Left colon (tissue), 2 donors: ENCODE measurements at regions not wholly inside any gene's neighbourhood (a gene's known extent, or its start where the extent isn't known, plus 50 kb on each side); places are given as distances from the start of the nearest gene placed in this dataset.

Experiments used
- ATAC-seq: fragments of 200-7000 bp; cut with Tn5 transposase; one replicate; pipeline ENCODE4 v1.9.1; 2020; ENCODE audit warnings: mild to moderate bottlenecking, moderate library complexity
- DNase-seq, 2 donors: peaks; one replicate each; pipeline ENCODE4 v3.0.0-alpha.2; 2020
- intact Hi-C, 2 donors: fragments of 100-400 bp; cut with DNase I in 1 of 2; cut with micrococcal nuclease in 1 of 2; formaldehyde crosslinking; loops; one replicate each; pipeline versions ENCODE4 v1.11.2 to v1.14.0; 2022; cut with DNase I, micrococcal nuclease
- donor health status: DM: no; HTN: no; CAD: no.
- donor health status: DM: yes; HTN: yes; CAD: no.

DNA sequence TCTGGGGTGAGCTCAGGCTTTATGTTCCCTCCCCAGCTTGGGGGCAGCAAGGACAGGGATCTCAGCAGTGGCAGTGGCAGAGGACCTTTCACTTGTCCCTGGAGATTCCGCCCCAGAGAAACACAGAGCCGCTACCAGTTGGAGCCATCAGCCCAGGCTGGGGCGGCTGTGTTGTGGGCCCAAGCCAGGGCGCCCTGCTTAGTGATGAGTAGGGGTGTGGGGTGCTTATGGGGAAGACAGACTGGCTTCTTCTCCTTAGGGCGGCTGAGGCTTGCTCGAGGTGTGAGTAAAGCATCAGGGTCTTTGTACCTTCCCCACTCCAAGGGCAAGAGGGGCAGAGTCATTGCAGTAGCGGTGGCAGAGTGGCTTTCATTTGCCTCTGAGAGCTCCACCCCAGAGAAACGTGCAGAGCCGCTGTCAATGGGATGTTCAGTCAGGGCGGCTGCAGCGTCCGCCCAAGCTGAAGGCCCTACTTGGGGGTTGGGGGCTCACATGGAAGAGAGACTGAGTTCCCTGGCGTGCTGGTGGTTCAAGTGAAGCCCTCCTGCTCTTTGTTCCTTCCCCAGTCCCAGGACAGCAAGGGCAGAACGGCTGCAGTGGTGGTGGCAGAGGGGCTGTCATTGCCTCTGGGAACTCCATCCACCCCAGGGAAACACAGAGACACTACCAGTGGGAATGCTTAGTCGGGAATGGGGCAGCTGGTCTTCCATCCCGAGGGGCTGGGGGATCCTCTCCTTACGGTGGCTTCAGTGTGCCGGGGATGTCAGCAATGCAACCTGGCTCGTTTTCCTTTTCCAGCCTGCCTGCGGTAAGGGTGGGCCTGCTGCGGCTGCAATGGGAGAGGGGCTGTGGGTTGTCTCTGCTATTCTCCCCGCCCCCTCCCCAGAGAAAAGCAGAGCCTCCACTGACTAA is 2142.5 kb upstream of the TENM3 start:
- DNase-seq (no peak), ATAC-seq (no peak)
- intact Hi-C loops: no loop called here

DNA sequence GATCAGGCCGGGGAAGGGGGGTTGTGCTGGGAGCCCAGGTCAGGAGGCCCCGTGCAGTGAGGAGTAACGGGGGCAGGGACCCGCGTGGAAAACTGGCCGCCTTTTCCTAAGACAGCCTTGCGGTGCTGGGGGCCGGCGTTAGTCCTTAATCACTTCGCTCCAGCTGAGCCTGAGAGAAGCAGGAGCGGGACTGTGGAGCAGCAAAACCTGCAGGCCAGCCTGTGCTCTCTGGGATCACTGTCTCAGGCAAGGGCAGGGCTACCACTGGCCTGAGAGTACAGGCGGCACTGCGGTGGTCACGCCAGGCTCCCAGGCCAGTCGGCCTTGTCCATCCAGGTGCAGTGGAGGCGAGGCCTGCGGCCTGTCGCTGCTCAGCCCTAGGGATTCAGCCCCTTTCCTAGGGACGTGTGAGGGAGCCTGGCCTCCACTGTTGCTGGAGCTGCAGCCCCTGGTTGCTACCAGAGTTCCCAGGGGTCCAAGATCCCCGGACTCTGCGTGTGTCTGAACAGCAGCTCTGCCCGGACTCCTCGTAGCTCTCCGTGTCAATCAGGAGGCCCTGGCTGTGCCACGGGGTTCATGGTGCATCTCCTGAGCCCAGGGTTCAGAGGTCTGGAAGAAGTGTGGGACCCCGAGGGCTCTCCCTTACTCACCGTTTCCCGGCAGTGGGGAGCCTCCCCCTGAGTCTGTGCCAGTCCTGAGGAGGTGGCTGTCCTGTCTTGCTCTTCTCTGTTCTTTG is 2141.7 kb upstream of the TENM3 start:
- no peak for ATAC-seq
- intact Hi-C loops: no loop called here
- no peak for DNase-seq

GRCh38 chr4:180103794-180104193 is 2139.4 kb upstream of the TENM3 start:
- ATAC-seq (no peak), DNase-seq (no peak)
- intact Hi-C loops: no loop called here

- intact Hi-C loops: no loop called here
- DNase-seq: no peak
- ATAC-seq: no peak
Measured at GRCh38 chr4:180105362-180105761, 2137.8 kb upstream of the TENM3 start.

DNA sequence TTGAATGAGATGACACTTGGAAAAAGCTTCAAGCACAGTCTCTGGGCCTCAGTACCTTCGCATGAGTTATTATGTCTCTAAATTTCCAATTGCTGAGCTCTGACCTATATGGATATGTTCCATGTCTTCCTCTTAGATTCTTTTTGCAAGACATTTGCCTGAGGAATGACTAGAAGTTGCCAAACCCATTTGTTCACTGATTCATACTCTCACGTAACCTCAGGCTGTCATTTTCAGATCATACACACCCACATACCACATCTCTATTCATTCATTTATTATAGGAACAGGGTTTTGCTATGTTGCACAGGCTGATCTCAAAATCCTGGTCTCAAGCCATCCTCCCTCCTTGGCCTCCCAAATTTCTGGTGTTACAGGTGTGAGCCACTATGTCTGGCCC is 2137.1 kb upstream of the TENM3 start:
- intact Hi-C loops: no loop called here
- ATAC-seq (no peak), DNase-seq (no peak)

- DNase-seq (no peak), ATAC-seq (no peak)
- intact Hi-C loops: no loop called here
Measured at GRCh38 chr4:180106997-180107396, 2136.2 kb upstream of the TENM3 start.

DNA sequence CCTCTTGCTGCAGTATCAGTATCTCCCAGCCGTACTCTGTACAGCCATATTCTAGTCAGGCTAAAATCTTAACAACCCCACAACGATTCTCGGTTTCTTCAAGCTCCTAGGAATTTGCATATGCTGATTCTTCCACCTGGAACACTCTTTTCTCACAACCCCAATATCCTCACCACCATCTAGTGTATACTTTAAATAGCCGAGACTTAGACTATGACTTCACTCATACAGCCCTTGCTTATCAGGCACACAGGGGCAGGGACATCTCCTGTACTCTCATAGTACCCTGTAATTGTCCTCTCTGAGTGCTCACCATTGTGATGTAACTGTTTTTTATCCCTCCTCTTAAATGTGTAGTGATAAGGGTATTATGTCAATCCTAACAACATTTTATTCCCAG is 2126.4 kb upstream of the TENM3 start:
- intact Hi-C loops: no loop called here
- DNase-seq: no peak
- no peak for ATAC-seq

DNA sequence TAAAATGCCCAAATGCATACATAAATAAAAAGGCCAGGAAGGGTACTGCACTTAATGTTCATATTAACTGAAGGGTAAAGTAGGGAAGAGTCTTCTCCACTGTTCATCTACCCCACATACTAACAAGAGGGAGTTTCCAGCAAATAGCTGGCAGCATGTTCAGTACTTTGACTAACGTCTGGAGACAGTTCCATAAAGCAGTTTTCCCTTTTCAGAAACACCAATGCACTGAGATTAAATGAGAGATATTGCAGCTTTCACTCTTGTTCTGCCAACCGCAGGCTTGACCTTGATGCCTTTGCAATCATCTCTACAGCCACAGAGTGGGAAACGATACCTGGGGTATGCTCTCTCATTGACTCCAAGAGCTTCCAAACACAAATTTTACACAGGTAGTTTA is 2123.1 kb upstream of the TENM3 start:
- intact Hi-C loops: no loop called here
- no peak for DNase-seq
- ATAC-seq: no peak

- intact Hi-C loops: no loop called here
- DNase-seq: peak; percentile 32 to 35
- ATAC-seq: peak; percentile 100
Measured at GRCh38 chr4:180134091-180134866, 2108.9 kb upstream of the TENM3 start.

DNA sequence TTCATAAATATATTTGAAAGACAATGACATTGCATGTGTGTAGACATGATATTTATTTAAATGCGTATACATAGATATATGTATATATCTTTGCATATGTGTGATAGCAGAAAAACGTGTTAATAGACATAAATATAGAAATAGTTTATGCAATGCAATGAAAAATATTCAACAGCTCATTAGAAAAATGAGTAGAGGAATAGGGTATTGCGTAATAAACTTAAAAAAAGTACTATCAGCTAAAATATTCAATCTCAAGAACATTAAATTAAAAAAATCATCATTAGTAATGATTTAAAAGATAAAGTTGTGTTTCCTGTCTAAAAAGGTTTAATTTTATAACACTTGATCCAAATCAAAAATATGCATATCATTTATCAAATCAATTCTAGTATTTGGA is 2101.5 kb upstream of the TENM3 start:
- DNase-seq (no peak), ATAC-seq (no peak)
- intact Hi-C loops: no loop called here

DNA sequence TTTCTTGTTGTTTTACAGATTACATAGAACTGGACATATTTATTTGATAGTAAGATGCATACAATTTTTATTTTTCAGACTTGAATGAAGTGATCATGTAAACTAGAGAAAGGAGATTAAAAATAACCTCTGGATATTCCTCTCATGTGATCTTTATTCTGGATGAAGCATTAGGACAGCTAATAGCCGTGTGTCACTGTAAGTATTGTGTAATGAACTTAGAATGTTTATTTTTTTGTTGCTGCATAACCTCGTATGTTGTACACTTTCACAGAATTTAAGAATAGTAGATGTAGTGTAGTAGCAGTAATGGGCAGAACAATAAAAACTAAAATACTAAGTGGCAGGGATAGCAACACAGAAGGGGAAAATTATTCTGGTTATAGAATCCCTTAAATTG is 2094.5 kb upstream of the TENM3 start:
- no peak for DNase-seq
- intact Hi-C loops: no loop called here
- no peak for ATAC-seq

DNA sequence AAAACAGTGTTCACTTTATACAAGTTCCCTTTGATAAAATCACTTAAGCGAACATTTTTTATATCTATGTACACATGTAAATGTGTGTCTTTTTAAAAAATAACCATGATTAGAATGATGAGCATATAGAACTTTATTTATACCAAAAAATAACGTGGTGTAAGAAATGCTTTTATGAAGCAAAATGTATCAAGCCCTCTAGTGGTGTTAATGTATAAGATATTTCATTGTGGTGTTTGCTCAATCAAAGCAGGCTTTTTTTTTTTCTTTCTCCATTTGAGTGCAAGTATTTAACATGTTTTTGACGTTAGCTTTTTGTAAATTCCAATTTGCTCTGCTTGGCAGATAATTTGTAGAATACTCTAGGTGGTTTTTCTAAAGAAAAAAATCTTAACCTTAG is 2092.4 kb upstream of the TENM3 start:
- no peak for DNase-seq
- intact Hi-C loops: no loop called here
- ATAC-seq: no peak

- no peak for DNase-seq
- intact Hi-C loops: no loop called here
- no peak for ATAC-seq
Measured at GRCh38 chr4:180152831-180153230, 2090.4 kb upstream of the TENM3 start.

GRCh38 chr4:180153587-180153986 is 2089.6 kb upstream of the TENM3 start:
- DNase-seq (no peak), ATAC-seq (no peak)
- intact Hi-C loops: no loop called here

GRCh38 chr4:180156684-180157083 is 2086.5 kb upstream of the TENM3 start:
- DNase-seq: no peak
- intact Hi-C loops: no loop called here
- ATAC-seq: no peak

DNA sequence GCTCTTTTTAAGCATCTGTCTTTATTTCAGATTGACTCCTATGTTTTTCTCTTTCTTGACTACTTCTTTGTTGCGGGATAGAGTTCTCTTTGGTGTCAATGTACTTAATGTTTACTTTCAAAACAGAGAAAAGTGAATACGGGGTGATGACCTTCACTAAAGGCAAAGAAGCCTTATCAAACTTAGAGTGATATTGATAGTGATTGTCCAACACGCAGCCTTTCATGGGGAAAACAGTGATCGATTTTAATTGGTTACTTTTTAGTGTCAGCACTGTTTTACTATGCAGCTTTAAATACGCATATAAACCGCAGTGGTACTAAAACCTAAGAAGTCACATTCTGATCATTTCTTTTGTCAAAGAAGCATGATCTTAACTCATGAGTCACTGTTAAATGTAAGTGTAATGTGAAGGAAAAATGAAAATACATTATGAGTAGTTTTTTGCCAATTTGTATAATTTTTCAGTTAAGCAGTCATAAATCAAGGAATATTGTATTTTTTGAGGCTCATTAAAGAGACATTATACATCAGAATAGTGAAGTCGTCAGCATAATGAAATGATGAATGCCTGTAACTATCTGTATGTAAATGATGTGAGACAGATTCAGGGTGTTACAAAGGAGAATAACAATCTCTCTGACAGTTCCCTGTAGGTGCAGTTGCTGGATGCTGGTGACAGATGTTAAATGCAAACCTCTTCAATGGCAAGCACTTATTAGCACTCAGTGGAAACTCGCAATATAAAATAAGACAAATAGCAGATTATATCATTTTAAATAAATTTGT is 2082.8 kb upstream of the TENM3 start:
- no peak for ATAC-seq
- intact Hi-C loops: no loop called here
- DNase-seq: no peak

- peak; percentile 34 for ATAC-seq
- intact Hi-C loops: no loop called here
- no peak for DNase-seq
Measured at GRCh38 chr4:180164799-180165198, 2078.4 kb upstream of the TENM3 start.

GRCh38 chr4:180169394-180169793 is 2073.8 kb upstream of the TENM3 start:
- DNase-seq (no peak), ATAC-seq (no peak)
- intact Hi-C loops: no loop called here

- intact Hi-C loops: no loop called here
- ATAC-seq: no peak
- DNase-seq: no peak
Measured at GRCh38 chr4:180169966-180170365, 2073.2 kb upstream of the TENM3 start.
